NOMO-1 treated with dmso at 0.1 percent for 144 hours (cell line): ENCODE measurements at regions not wholly inside any gene's neighbourhood (a gene's known extent, or its start where the extent isn't known, plus 50 kb on each side); places are given as distances from the start of the nearest gene placed in this dataset.

Experiments
- DNase-seq: peaks from one replicate; lab custom pipeline; 2025; ENCODE audit not compliant: unreplicated experiment; lab: John Stamatoyannopoulos, UW

GRCh38 chr6:155968921-155969320, 513.3 kb upstream of the NOX3 start:
- no peak for DNase-seq

DNA sequence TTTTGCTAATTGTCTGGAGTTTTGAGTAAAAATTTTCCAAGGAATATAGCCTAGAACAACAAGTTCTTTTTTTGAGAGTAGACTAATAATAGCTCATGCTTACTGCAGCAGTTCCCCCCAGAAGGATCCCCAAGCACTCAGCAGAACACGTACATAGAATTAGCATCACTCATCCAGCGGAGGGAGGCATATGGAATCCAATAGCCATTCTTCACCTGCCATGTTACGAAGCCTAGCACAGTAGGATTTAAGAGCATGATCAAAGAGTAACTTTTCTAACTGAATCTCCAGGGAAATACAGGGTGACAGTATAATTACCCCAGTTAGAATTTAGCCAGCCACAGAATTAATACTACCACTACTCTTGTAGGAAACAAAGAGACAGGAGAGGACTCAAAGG, 511.7 kb upstream of the NOX3 start:
- no peak for DNase-seq

DNA sequence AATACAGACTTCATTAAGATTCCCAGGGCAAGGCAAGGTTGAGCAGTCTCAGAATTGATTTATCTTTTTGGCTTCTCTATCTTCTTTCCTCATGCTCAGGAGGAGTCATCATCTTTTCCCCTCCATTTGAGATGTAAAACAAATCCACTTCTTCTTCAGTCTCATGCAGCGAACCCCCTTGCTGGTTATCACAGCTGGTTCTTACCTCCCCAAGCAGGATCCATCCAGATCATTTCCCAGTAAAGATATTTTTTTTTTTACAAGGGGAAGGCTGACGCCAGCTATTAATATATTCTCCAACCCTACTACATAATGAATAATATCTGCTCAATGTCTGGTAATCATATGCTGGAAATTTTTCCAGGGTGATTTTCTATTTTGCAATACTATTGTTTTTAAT, 508.9 kb upstream of the NOX3 start:
- DNase-seq = no peak

DNA sequence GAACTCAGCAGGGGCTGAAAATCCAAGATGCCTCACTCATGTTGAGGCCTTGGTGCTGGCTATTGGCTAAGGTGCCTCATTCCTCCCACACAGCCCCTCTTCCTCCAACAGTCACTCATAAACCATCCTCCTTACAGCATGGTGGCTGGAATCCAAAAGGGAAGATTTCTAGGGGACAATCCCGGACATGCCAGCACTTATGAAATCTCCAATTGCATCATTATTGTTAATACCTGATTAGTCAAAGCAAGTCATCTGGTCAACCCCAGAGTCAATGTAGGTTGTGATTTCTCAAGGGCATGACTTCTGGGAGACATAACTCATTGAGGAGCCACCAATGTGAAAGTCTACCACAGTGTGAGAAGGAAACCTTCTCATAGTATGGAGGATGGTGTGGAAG, 506.6 kb upstream of the NOX3 start:
- no peak for DNase-seq

- DNase-seq = no peak
Observed at GRCh38 chr6:155959898-155960495, 504.4 kb upstream of the NOX3 start.

GRCh38 chr6:155958550-155958949, 502.9 kb upstream of the NOX3 start:
- DNase-seq = no peak

- DNase-seq = no peak
Observed at GRCh38 chr6:155955038-155955437, 499.4 kb upstream of the NOX3 start.

DNA sequence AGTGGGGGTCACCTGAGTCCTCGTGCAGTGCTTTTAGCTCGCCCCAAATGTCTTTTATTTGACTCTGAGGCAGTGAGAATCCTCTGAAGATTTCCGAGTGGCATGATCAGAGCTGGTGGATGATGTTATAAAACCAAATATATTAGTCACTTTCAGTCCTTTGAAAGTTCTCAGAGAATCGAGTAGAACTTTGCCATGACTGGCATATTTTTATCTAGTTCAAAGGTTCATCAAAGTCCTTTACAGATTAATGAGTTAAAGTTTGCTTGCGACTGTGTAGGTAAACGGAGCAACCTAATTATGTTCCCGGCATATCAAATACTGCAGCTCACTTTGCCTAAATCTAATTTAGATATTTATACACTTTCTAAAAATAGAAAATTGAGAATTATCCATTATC, 498.5 kb upstream of the NOX3 start:
- DNase-seq = no peak

GRCh38 chr6:155949256-155949655, 493.6 kb upstream of the NOX3 start:
- DNase-seq = no peak

GRCh38 chr6:155946860-155947259, 491.2 kb upstream of the NOX3 start:
- DNase-seq = no peak

- DNase-seq = no peak
Observed at GRCh38 chr6:155943635-155944034, 488.0 kb upstream of the NOX3 start.

GRCh38 chr6:155939253-155939652, 483.6 kb upstream of the NOX3 start:
- DNase-seq = no peak

GRCh38 chr6:155936551-155936950, 480.9 kb upstream of the NOX3 start:
- DNase-seq = no peak

GRCh38 chr6:155936127-155936526, 480.5 kb upstream of the NOX3 start:
- no peak for DNase-seq

GRCh38 chr6:155916846-155917624, 461.4 kb upstream of the NOX3 start:
- no peak for DNase-seq

GRCh38 chr6:155915651-155916050, 460.0 kb upstream of the NOX3 start:
- DNase-seq = no peak

- no peak for DNase-seq
Observed at GRCh38 chr6:155913816-155914215, 458.2 kb upstream of the NOX3 start.

GRCh38 chr6:155909710-155910109, 454.1 kb upstream of the NOX3 start:
- no peak for DNase-seq

- DNase-seq = no peak
Observed at GRCh38 chr6:155895641-155896040, 440.0 kb upstream of the NOX3 start.

- DNase-seq = no peak
Observed at GRCh38 chr6:155894758-155895157, 439.1 kb upstream of the NOX3 start.

- no peak for DNase-seq
Observed at GRCh38 chr6:155894262-155894661, 438.6 kb upstream of the NOX3 start.

DNA sequence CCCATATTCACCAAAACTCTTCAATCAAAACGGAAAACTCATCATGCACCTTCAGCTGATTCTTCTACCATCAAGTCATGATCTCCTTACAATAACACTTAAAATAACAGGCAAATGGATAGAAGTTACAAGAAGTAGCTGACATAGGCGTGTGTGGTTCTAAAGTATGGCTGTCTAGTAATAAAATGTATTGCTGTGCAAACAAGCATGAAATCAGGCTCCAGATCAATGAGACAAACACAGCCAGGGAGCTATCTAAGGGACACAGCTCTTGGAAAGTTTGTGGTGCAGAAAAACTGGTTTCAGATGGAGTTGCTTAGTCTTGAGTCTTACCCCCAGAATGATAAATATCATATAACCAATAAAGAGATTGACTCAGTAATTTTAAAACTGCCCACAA, 434.8 kb upstream of the NOX3 start:
- no peak for DNase-seq

DNA sequence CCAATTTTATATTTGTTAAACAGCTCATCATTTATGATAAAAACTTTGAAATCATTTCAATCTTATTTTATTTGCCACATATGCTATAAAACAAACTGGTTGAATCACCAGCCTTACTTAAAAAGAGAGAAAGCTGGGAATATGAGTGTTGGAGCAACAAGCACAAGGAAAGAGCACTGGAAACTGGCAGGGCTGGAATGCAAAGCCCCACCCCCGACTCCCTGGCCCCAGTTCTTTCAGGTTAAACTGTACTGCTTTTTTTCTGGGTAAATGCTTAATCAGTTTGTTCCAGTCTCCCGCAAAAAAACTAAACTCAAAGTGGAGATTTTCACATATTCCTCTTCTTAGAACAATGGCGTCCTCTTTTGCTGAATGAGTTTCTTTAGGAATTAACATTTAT, 433.8 kb upstream of the NOX3 start:
- DNase-seq = no peak
